DOHH2 (cell line): ENCODE measurements at regions not wholly inside any gene's neighbourhood (a gene's known extent, or its start where the extent isn't known, plus 50 kb on each side); places are given as distances from the start of the nearest gene placed in this dataset.

ENCODE experiments used
- EZH2phosphoT487 ChIP-seq: fragments of 200-600 bp; sonication (generic); IDR thresholded peaks from 2 replicates; pipeline ENCODE4 v1.6.1; 2017; ENCODE audit warnings: borderline replicate concordance, mild to moderate bottlenecking, antibody characterized with exemption, low read length, moderate library complexity, mixed read lengths
- TF ChIP-seq, protein P1 (sequence below): fragments of 200-600 bp; sonication (generic); IDR thresholded peaks from one replicate; pipeline ENCODE4 v1.5.1; 2014; ENCODE audit warnings: antibody characterized with exemption, mild to moderate bottlenecking, low read depth, low read length; ENCODE audit not compliant: poor library complexity, severe bottlenecking

DNA sequence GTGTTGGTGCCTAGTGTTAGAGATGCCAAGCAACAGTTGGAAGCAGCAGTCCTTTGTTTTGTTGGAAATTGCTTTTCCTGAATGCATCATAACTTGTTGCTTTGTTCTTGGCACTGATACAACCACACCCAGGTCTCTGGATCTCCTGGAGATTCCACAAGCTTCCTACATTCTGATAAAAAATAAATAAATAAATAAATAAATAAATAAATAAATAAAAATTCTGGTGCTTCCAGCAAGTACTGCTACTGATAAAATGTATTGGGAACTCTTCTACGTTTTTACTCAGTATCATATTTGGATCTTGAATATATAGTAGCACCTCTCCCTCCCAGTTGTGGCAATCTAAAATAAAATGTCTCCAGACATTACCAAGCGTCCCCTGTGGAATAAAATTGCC is 62.7 kb upstream of the GRID2 start:
- TF ChIP-seq, protein P1, sequence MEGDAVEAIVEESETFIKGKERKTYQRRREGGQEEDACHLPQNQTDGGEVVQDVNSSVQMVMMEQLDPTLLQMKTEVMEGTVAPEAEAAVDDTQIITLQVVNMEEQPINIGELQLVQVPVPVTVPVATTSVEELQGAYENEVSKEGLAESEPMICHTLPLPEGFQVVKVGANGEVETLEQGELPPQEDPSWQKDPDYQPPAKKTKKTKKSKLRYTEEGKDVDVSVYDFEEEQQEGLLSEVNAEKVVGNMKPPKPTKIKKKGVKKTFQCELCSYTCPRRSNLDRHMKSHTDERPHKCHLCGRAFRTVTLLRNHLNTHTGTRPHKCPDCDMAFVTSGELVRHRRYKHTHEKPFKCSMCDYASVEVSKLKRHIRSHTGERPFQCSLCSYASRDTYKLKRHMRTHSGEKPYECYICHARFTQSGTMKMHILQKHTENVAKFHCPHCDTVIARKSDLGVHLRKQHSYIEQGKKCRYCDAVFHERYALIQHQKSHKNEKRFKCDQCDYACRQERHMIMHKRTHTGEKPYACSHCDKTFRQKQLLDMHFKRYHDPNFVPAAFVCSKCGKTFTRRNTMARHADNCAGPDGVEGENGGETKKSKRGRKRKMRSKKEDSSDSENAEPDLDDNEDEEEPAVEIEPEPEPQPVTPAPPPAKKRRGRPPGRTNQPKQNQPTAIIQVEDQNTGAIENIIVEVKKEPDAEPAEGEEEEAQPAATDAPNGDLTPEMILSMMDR, result no peak
- no peak for TF ChIP-seq EZH2phosphoT487
